SK-N-SH (cell line): ENCODE measurements at regions not wholly inside any gene's neighbourhood (a gene's known extent, or its start where the extent isn't known, plus 50 kb on each side); places are given as distances from the start of the nearest gene placed in this dataset.

Source experiments
- CTCF ChIA-PET: fragments of 300-600, 350-600 bp; formaldehyde crosslinking; extraction: SDS; loops from one replicate; lab custom pipeline; 2021; lab: Yijun Ruan, JAX
- POLR2A ChIA-PET: fragments of 350-600 bp; sonication (Branson Sonifier 250); formaldehyde crosslinking; extraction: SDS; loops from one replicate; lab custom pipeline; 2020; ENCODE audit warnings: antibody characterized with exemption, inconsistent platforms; lab: Yijun Ruan, JAX
- DNase-seq: peaks from one replicate; pipeline ENCODE4 v3.0.0; 2012
- H2AFZ ChIP-seq: fragments of 200-600 bp; sonication (generic); 2 replicates; pipeline ENCODE4 v1.8.1; 2016; ENCODE audit warnings: antibody characterized with exemption, mild to moderate bottlenecking, low read depth
- H3F3A ChIP-seq: fragments of 200-600 bp; sonication (generic); replicated peaks from 2 replicates; pipeline ENCODE3; 2016; ENCODE audit warnings: antibody characterized with exemption, mild to moderate bottlenecking; ENCODE audit not compliant: insufficient read depth
- H3K27ac ChIP-seq, 2 experiments: fragments of 200-500 bp in 1 of 2; fragments of 200-600 bp in 1 of 2; sonication (Bioruptor generic) in 1 of 2; sonication (generic), shearing (Covaris generic) in 1 of 2; 2 replicates each; pipeline versions ENCODE4 v1.5.1 to v1.6.1; 2014 to 2016; ENCODE audit warnings: low read depth in 2 of 2, inconsistent platforms in 1 of 2, low read length in 1 of 2, mild to moderate bottlenecking in 1 of 2, mixed read lengths in 1 of 2
- H3K27me3 ChIP-seq: fragments of 200-600 bp; sonication (generic), shearing (Covaris generic); 2 replicates; pipeline ENCODE4 v1.6.1; 2016; ENCODE audit warnings: mixed run types; ENCODE audit not compliant: insufficient read depth
- H3K36me3 ChIP-seq, 2 experiments: fragments of 200-500 bp in 1 of 2; fragments of 200-600 bp in 1 of 2; sonication (Bioruptor generic) in 1 of 2; sonication (generic) in 1 of 2; replicated peaks in 1 of 2; 2 replicates each; pipeline versions ENCODE3 to v1.5.1; 2014 to 2016; ENCODE audit warnings: low read length in 1 of 2, mild to moderate bottlenecking in 1 of 2; ENCODE audit not compliant: insufficient read depth in 2 of 2, control insufficient read depth in 1 of 2
- H3K4me1 ChIP-seq, 2 experiments: fragments of 200-500 bp in 1 of 2; fragments of 200-600 bp in 1 of 2; sonication (Bioruptor generic) in 1 of 2; sonication (generic), shearing (Covaris generic) in 1 of 2; 2 replicates each; pipeline versions ENCODE4 v1.5.1 to v1.6.1; 2014 to 2016; ENCODE audit warnings: low read depth in 1 of 2, low read length in 1 of 2, mixed run types in 1 of 2; ENCODE audit not compliant: insufficient read depth in 2 of 2, control insufficient read depth in 1 of 2
- H3K4me2 ChIP-seq: fragments of 200-600 bp; sonication (generic), shearing (Covaris generic); 2 replicates; pipeline ENCODE4 v1.6.1; 2017; ENCODE audit warnings: mixed run types
- H3K4me3 ChIP-seq, 2 experiments: fragments of 200-500 bp in 1 of 2; fragments of 200-600 bp in 1 of 2; sonication (Bioruptor generic) in 1 of 2; sonication (generic), shearing (Covaris generic) in 1 of 2; 2 replicates each; pipeline versions ENCODE4 v1.5.1 to v1.8.1; 2014 to 2016; ENCODE audit warnings: low read depth in 2 of 2, inconsistent platforms in 1 of 2, low read length in 1 of 2, mild to moderate bottlenecking in 1 of 2, mixed read lengths in 1 of 2, moderate library complexity in 1 of 2
- H3K79me2 ChIP-seq: fragments of 200-600 bp; sonication (generic); 2 replicates; pipeline ENCODE4 v1.8.1; 2017; ENCODE audit warnings: mild to moderate bottlenecking; ENCODE audit not compliant: insufficient read depth
- H3K9ac ChIP-seq: fragments of 200-600 bp; sonication (generic); 2 replicates; pipeline ENCODE4 v1.6.1; 2017; ENCODE audit warnings: mixed run types
- H3K9me2 ChIP-seq: fragments of 200-600 bp; sonication (generic); 2 replicates; pipeline ENCODE4 v1.6.1; 2017; ENCODE audit warnings: mixed run types
- H3K9me3 ChIP-seq: fragments of 200-600 bp; sonication (generic); 2 replicates; pipeline ENCODE4 v1.6.1; 2017; ENCODE audit warnings: mixed run types, mild to moderate bottlenecking, moderate library complexity
- H4K20me1 ChIP-seq: fragments of 200-600 bp; sonication (generic); 2 replicates; pipeline ENCODE4 v1.6.1; 2017; ENCODE audit warnings: mild to moderate bottlenecking, mixed run types; ENCODE audit not compliant: insufficient read depth
- CHD2 ChIP-seq: fragments of 150-350 bp; IDR thresholded peaks from 2 replicates; pipeline ENCODE4 v1.6.1; 2018; ENCODE audit warnings: low read length; ENCODE audit not compliant: partially characterized antibody
- CTCF ChIP-seq: fragments of 200-600 bp; sonication (generic); IDR thresholded peaks from 2 replicates; pipeline ENCODE4 v1.6.1; 2017; ENCODE audit warnings: antibody characterized with exemption, mild to moderate bottlenecking, moderate library complexity
- EP300 ChIP-seq, 2 experiments: IDR thresholded peaks; 2 replicates each; pipeline versions ENCODE4 v1.4.0 to v1.6.1; 2012; ENCODE audit warnings: borderline replicate concordance in 1 of 2, low read depth in 1 of 2, low read length in 1 of 2
- FOSL2 ChIP-seq: IDR thresholded peaks from 2 replicates; pipeline ENCODE4 v1.4.0; 2012; ENCODE audit warnings: low read depth, mild to moderate bottlenecking, moderate library complexity, borderline replicate concordance
- FOXJ3 ChIP-seq: sonication (generic); formaldehyde crosslinking; IDR thresholded peaks from 2 replicates; pipeline ENCODE4 v1.5.1; 2020; ENCODE audit warnings: mild to moderate bottlenecking, missing genetic modification reagents
- FOXM1 ChIP-seq: IDR thresholded peaks from 2 replicates; pipeline ENCODE4 v1.4.0; 2012; ENCODE audit warnings: low read depth, mild to moderate bottlenecking
- JUND ChIP-seq: IDR thresholded peaks from 2 replicates; pipeline ENCODE4 v1.4.0; 2012
- MAX ChIP-seq: IDR thresholded peaks from 2 replicates; pipeline ENCODE4 v1.4.0; 2012; ENCODE audit warnings: low read depth
- MEF2A ChIP-seq: IDR thresholded peaks from 2 replicates; pipeline ENCODE4 v1.4.0; 2012; ENCODE audit warnings: low read depth, borderline replicate concordance
- MXI1 ChIP-seq: IDR thresholded peaks from 2 replicates; pipeline ENCODE4 v1.6.1; 2012; ENCODE audit warnings: mild to moderate bottlenecking, low read depth, low read length, improper control_type of control experiment
- NFIC ChIP-seq: IDR thresholded peaks from 2 replicates; pipeline ENCODE4 v1.4.0; 2012; ENCODE audit warnings: borderline replicate concordance
- PBX3 ChIP-seq: IDR thresholded peaks from 2 replicates; pipeline ENCODE4; 2012
- POLR2AphosphoS5 ChIP-seq: IDR thresholded peaks from 2 replicates; pipeline ENCODE4 v1.6.1; 2012; ENCODE audit warnings: low read depth, low read length
- RAD21 ChIP-seq: IDR thresholded peaks from 2 replicates; pipeline ENCODE4 v1.6.1; 2012; ENCODE audit warnings: mild to moderate bottlenecking, low read length
- REST ChIP-seq: IDR thresholded peaks from 2 replicates; pipeline ENCODE4 v1.6.1; 2012; ENCODE audit warnings: mild to moderate bottlenecking, low read depth, low read length, moderate library complexity
- RXRA ChIP-seq: IDR thresholded peaks from 2 replicates; pipeline ENCODE4 v1.4.0; 2012; ENCODE audit warnings: low read depth, mild to moderate bottlenecking, borderline replicate concordance
- SIN3A ChIP-seq: IDR thresholded peaks from 2 replicates; pipeline ENCODE4 v1.6.1; 2012; ENCODE audit warnings: low read depth, mild to moderate bottlenecking, low read length, moderate library complexity, borderline replicate concordance
- SMC3 ChIP-seq: IDR thresholded peaks from 2 replicates; pipeline ENCODE4 v1.6.1; 2012; ENCODE audit warnings: low read depth, low read length, improper control_type of control experiment
- TCF12 ChIP-seq: IDR thresholded peaks from 2 replicates; pipeline ENCODE4 v1.4.0; 2012
- YY1 ChIP-seq: IDR thresholded peaks from 2 replicates; pipeline ENCODE4 v1.4.0; 2012; ENCODE audit warnings: low read depth, mild to moderate bottlenecking
- ZBTB33 ChIP-seq: IDR thresholded peaks from 2 replicates; pipeline ENCODE4 v1.4.0; 2012; ENCODE audit warnings: low read depth, borderline replicate concordance
- WGBS: methylation state at CpG from one replicate; pipeline ENCODE4 v1.1.6; 2017; ENCODE audit warnings: low lambda C conversion rate; 5-methylcytosine and 5-hydroxymethylcytosine counted together

GRCh38 chr10:85039311-85039710, 710.9 kb downstream of the CCSER2 start (continued):
- TF ChIP-seq CTCF (no peak), PBX3 (no peak), TCF12 (no peak), MEF2A (no peak), MAX (no peak), FOXJ3 (CRISPR knock-in tag) (no peak), FOXM1 (no peak), SIN3A (no peak), NFIC (no peak), FOSL2 (no peak)

GRCh38 chr10:85043207-85043606, 714.8 kb downstream of the CCSER2 start:
- H3K4me3 ChIP-seq = no peak overlapping the region
- no peaks in the 10 kb centered on the region for H3F3A ChIP-seq
- H3K9me2 ChIP-seq = no peaks in the 10 kb centered on the region
- no peak overlapping the region for H2AFZ ChIP-seq
- no peak overlapping the region for H3K27ac ChIP-seq
- DNase-seq = no peak
- H3K36me3 ChIP-seq = no peaks in the 10 kb centered on the region
- no peaks in the 10 kb centered on the region for H3K79me2 ChIP-seq
- 13% methylated on average over 4 of the region's 5 CpGs for WGBS
- no peak overlapping the region for H3K4me2 ChIP-seq
- H3K4me1 ChIP-seq = no peaks in the 10 kb centered on the region
- no peaks in the 10 kb centered on the region for H4K20me1 ChIP-seq
- H3K9me3 ChIP-seq = 0 out of 2 replicates have a peak, but pooled peaks cover 4% of the 10 kb centered on the region
- ChIA-PET CTCF (no interaction called here), POLR2A (no interaction called here)
- no peaks in the 10 kb centered on the region for H3K27me3 ChIP-seq
- H3K9ac ChIP-seq = no peak overlapping the region
- no peak for TF ChIP-seq POLR2AphosphoS5
- no peak for TF ChIP-seq YY1
- TF ChIP-seq JUND = no peak
- no peak for TF ChIP-seq NFIC
- no peak for TF ChIP-seq MXI1
- TF ChIP-seq EP300 (IDR thresholded peaks at IDR 0.05; ENCODE audit: borderline replicate concordance in 1 of 2, low read depth in 1 of 2, low read length in 1 of 2) = no peak
- no peak for TF ChIP-seq RXRA
- no peak for TF ChIP-seq REST
- no peak for TF ChIP-seq SIN3A
- no peak for TF ChIP-seq ZBTB33
- no peak for TF ChIP-seq RAD21
- no peak for TF ChIP-seq SMC3
- TF ChIP-seq FOXJ3 (CRISPR knock-in tag) = no peak
- TF ChIP-seq CHD2 = no peak
- no peak for TF ChIP-seq CTCF
- no peak for TF ChIP-seq FOSL2
- no peak for TF ChIP-seq TCF12
